Cerebellar cortex (tissue), 1 donor: ENCODE measurements at regions not wholly inside any gene's neighbourhood (a gene's known extent, or its start where the extent isn't known, plus 50 kb on each side); places are given as distances from the start of the nearest gene placed in this dataset.
"Not testable (repeated sequence)": the region's sequence is repeated elsewhere in the genome, so short reads cannot be mapped to it uniquely, and the experiment has no call there.

Experiments used
- DNase-seq: peaks from one replicate; pipeline ENCODE4 v3.0.0-alpha.2; 2015; ENCODE audit warnings: low spot score

DNA sequence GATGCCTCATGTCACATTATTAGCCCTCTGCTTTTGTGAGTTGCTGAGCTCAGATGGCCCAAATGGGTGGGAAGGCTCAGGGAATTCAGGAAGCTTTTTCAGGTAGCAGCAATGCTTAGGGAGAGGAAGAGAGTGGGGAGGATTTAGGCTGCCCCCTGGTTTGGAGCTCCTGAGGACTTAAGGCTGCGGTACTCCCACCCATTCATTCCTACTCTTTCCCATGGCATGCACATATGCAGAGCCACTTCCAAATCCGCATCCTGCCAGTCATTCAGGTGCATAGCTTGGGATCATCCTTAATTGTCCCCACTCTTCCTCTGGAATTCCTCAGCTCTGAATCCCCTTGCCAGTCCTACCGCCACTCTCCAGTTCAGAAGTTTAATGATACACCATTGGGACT, 343.1 kb upstream of the FRG2C start:
- DNase-seq, result no peak

GRCh38 chr3:75323936-75324335, 340.2 kb upstream of the FRG2C start:
- DNase-seq, result not testable (repeated sequence)

GRCh38 chr3:75325716-75326115, 338.4 kb upstream of the FRG2C start:
- DNase-seq, result no peak

DNA sequence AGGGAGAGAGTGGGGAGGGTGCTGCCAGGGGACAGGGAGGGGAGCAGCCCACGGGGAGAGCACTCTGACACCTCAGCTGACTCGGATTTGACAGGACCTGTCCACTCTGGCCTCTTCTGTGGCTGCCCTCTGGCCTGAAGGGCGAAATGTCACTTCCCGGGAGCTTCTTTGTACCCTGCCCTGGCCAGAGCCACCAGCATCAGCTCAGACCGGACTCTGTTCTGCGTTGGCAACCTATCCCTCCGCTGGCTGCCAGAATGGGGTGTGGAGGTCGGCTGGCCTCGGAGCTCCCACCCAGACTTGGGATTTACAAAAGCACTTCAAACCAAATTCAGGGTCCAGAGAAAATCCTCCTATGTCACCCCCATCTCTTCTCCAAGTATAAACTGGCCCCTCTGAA, 336.7 kb upstream of the FRG2C start:
- no peak for DNase-seq

- DNase-seq, result no peak
Observed at GRCh38 chr3:75329476-75330097, 334.5 kb upstream of the FRG2C start.

GRCh38 chr3:75330446-75330845, 333.7 kb upstream of the FRG2C start:
- DNase-seq, result not testable (repeated sequence)

DNA sequence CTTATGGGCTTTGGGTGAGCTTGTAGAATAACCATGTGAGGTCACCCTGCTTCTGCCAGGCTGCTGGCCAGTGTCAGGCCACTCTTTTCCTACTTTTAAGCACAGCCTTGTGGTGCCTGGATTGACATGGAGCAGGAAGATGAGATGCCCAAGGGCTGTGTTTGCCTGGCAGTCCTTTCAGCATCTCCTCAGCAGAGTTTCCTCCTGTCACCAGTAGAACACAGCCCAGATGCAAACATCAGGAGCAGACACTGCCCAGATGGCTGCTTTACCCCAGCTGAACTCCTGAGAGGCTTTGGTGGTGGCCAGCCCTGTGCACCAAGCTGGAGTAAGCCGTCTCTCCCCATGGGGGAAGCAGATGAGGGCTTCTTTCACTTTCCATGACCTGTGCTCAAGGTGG, 332.0 kb upstream of the FRG2C start:
- DNase-seq, result not testable (repeated sequence)

DNA sequence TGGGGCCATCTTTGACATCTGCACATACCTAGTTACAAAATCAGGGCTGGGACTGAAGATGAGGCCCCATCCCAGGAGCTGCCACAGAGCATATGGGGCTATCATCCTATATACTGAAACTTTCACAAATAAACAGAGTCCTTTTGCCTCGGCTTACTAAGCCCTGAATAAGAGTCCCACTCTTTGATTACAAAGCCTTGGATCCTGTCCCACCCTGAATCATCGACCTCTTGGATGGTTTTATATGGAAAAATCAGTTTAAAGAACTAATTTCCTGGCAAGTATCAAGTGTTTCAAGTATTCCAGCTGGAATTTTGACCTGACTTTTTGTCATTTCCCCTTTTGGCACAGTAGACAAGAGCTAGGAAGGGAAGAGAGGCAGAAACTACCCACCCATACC, 331.3 kb upstream of the FRG2C start:
- no peak for DNase-seq

GRCh38 chr3:75334299-75334698, 329.8 kb upstream of the FRG2C start:
- no peak for DNase-seq

DNA sequence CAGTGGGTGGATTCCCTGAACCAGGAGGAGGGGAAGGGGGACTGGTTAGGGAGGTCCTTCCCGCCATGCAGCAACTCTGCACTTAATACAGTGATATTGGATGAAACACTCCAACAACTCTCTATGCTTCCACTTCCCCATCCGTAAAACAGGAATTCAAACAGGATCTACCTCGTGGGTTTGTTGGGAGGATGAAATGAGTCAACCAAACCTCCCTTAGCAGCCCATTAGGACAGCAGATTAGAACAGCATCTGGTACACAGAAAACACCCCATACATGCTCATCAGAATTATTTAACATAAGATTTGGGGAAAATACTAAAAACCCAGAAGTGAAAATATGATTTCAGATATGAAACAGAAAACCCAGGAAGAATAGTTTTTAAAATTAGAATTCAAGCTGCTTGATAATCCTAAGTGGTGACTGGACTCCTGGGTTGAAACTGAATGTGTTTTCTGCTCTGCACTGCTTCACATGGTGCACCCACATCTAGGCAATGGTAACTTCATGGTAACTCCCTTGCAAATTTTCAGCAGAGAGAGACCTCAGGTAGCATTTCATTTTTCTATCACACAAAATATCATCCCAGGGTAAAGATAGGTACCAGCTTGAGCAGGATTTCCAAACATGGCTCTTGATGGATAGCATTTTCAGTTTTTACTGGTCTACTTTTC, 326.8 kb upstream of the FRG2C start:
- no peak for DNase-seq

- DNase-seq, result no peak
Observed at GRCh38 chr3:75338342-75338741, 325.8 kb upstream of the FRG2C start.

GRCh38 chr3:75341324-75342067, 322.6 kb upstream of the FRG2C start:
- no peak for DNase-seq

DNA sequence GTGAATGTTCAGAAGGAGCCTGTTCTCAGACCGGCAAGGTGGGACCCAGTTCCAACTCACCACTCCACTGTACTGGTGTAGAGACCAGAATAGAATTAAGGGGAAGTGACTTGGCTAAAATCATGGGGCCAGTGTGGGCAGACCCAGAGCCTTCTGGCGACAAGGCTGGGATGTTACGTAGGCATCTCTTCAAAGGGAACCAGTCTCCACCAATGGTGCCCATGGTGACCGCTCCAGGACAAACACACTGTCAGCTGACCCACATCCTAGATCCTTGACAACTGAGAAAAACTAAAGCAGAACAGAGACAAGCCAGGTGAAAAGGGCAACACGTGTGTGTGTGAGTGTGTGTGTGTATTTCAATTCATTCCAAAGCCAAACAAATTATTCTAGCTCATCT, 321.7 kb upstream of the FRG2C start:
- no peak for DNase-seq

DNA sequence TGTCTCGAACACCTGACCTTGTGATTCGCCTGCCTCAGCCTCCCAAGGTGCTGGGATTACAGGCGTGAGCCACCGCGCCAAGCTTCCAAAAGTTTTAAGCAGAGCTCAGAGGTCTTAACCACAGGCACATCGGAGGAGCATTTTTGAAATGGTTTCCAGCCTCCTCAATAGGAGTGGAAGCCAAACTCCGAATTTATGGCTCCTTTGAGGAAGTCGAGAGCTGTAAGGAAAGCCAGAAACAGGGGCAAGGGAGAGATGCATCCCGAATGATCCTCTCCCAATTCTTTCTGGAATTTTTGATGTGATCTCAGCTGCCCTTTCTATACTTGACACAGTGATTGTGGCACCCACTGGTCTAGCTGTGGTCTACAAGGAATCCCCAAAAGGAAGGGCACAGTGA, 313.6 kb upstream of the FRG2C start:
- not testable (repeated sequence) for DNase-seq

DNA sequence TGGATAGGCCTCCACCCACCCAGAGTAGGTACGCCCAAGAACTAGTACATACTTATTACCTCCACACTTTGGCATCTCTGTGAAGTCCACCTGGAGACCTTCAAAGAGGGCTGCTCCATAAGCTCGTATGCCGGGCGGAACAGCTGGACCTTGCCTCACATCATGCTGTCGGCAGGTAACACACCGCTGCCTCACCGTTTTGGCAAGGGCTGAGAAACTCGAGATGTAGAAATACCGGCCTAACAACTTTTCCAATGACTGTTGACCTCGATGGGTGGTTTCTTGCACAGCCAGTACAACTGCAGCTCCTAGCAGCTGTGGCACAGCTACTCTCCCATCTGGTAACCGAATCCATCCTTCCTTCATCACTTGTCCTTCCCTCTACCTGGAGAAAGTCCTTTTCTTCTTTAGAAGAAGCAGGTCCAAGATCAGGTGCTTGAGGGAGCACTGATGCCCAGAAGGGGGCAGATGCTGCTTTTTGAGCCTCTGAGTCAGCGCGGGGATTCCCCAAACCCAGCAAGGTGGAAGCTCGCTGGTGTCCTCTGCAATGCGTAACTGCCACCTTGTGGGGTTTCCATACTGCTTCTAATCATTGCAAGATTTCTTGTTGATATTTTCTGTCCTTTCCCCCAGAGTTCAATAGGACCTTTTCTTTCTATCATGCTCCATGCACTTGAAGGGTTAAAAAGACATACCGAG, 301.9 kb upstream of the FRG2C start:
- not testable (repeated sequence) for DNase-seq

GRCh38 chr3:75372964-75373363, 291.2 kb upstream of the FRG2C start:
- not testable (repeated sequence) for DNase-seq

GRCh38 chr3:75379840-75380239, 284.3 kb upstream of the FRG2C start:
- DNase-seq, result not testable (repeated sequence)

- DNase-seq, result no peak
Observed at GRCh38 chr3:75380276-75380771, 283.8 kb upstream of the FRG2C start.

DNA sequence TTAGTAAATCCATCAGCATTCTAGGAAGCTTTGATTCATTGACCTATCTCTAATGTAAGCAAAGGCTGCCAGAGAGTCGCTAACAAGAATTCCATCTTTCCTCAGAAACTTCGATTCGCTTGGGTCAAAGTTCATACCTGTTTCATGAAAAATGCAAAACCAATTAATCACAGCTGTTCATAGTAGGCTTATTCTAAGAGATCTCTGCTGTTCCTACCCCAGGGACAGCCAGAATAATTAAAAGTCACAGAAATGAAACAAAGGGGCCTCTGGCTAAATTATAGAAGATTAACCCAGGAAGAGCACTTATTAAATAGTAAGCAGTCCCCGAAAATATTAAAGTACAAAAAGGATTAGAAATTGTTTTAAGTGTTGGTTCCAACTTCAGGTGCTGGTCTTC, 280.1 kb upstream of the FRG2C start:
- not testable (repeated sequence) for DNase-seq

DNA sequence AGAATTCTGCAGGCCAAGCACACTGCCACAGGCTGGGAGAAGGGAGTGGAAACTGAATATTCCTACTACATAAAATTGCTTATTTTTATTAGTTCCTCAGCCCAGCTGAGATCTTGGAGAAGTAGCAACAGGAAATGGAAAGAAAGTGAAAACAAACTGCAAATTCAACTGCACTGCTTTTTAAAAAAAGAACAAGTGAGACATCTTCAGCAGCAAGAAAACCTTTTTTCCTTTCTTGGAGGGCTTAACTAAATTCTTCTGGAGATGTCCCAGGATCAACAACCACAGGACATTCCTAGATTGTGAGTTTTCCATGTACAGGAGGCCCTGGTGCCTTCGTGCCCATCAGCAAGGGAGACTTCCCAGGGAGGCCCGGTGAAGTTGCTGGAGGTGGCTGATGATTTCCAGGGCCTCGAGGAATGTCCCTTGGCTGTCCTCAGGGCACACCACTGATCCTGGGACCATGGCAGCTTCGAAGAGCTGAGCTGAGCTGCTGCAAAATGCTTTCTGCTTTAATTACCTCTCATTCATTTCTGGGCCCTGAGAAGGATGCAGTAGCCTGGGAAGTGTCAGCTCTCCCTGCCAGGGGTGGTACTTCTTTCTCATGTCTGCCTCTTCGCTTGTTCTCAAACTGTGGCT, 275.5 kb upstream of the FRG2C start:
- DNase-seq, result not testable (repeated sequence)

- DNase-seq, result not testable (repeated sequence)
Observed at GRCh38 chr3:75393288-75393694, 270.8 kb upstream of the FRG2C start.

DNA sequence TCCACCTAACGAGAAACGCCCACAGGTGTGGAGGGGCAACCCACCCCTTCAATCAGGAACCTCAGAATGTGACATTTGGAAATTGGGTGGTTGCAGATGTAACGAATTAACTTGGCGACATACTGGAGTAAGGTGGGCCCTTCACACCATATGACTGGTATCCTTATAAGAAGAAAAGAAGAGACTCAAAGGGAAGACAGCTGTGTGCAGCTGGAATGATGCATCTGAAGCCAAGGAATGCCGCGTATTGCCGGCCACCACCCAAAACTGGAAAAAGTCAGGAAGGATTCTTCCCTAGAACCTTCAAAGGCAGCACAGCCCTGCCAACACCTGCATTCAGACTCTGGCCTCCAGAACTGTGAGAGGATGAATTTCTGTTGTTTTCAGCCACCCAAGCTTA, 270.0 kb upstream of the FRG2C start:
- DNase-seq, result not testable (repeated sequence)
